ENCODE measurements at regions not wholly inside any gene's neighbourhood (a gene's known extent, or its start where the extent isn't known, plus 50 kb on each side); places are given as distances from the start of the nearest gene placed in this dataset.

GRCh38 chr7:18194616-18195015 is 167.0 kb upstream of the PRPS1L1 start:
- no peak overlapping the region for H3K27ac ChIP-seq (ENCODE audit: extremely low read depth, low read depth, low read length)
- no peaks in the 10 kb centered on the region for H3K4me1 ChIP-seq (ENCODE audit: control insufficient read depth, insufficient read depth, low read length)
- POLR2A ChIA-PET: no interaction called here
- H3K4me3 ChIP-seq (ENCODE audit: low read depth, low read length): no peak overlapping the region
- TF ChIP-seq ZNF354C (tag by site-specific recombination; IDR thresholded peaks at IDR 0.05; ENCODE audit: borderline replicate concordance, low read depth): no peak
- TF ChIP-seq ZSCAN18 (tag by site-specific recombination; IDR thresholded peaks at IDR 0.05): no peak
- no peak for TF ChIP-seq SALL2 (tag by site-specific recombination; IDR thresholded peaks at IDR 0.05; ENCODE audit: borderline replicate concordance)
- no peak for TF ChIP-seq OVOL3 (tag by site-specific recombination; IDR thresholded peaks at IDR 0.05)
- no peak for TF ChIP-seq ZBTB6 (tag by site-specific recombination; IDR thresholded peaks at IDR 0.05)
- no peak for TF ChIP-seq ZNF658 (tag by site-specific recombination; IDR thresholded peaks at IDR 0.05)
- no peak for TF ChIP-seq ZNF792 (tag by site-specific recombination; IDR thresholded peaks at IDR 0.05)
- no peak for TF ChIP-seq ZNF639 (tag by site-specific recombination; IDR thresholded peaks at IDR 0.05)
- TF ChIP-seq, protein P1, sequence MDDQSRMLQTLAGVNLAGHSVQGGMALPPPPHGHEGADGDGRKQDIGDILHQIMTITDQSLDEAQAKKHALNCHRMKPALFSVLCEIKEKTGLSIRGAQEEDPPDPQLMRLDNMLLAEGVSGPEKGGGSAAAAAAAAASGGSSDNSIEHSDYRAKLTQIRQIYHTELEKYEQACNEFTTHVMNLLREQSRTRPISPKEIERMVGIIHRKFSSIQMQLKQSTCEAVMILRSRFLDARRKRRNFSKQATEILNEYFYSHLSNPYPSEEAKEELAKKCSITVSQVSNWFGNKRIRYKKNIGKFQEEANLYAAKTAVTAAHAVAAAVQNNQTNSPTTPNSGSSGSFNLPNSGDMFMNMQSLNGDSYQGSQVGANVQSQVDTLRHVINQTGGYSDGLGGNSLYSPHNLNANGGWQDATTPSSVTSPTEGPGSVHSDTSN (CRISPR knock-in tag; IDR thresholded peaks at IDR 0.05): no peak
- no peak for TF ChIP-seq ZNF274 (IDR thresholded peaks at IDR 0.05; ENCODE audit: low read length)
- no peak for TF ChIP-seq ZNF274 (tag by site-specific recombination; IDR thresholded peaks at IDR 0.05; ENCODE audit: borderline replicate concordance)
- TF ChIP-seq ZBTB49 (tag by site-specific recombination; IDR thresholded peaks at IDR 0.05; ENCODE audit: low read depth): no peak
- TF ChIP-seq ZNF426 (tag by site-specific recombination; IDR thresholded peaks at IDR 0.05): no peak
- TF ChIP-seq, protein P2, sequence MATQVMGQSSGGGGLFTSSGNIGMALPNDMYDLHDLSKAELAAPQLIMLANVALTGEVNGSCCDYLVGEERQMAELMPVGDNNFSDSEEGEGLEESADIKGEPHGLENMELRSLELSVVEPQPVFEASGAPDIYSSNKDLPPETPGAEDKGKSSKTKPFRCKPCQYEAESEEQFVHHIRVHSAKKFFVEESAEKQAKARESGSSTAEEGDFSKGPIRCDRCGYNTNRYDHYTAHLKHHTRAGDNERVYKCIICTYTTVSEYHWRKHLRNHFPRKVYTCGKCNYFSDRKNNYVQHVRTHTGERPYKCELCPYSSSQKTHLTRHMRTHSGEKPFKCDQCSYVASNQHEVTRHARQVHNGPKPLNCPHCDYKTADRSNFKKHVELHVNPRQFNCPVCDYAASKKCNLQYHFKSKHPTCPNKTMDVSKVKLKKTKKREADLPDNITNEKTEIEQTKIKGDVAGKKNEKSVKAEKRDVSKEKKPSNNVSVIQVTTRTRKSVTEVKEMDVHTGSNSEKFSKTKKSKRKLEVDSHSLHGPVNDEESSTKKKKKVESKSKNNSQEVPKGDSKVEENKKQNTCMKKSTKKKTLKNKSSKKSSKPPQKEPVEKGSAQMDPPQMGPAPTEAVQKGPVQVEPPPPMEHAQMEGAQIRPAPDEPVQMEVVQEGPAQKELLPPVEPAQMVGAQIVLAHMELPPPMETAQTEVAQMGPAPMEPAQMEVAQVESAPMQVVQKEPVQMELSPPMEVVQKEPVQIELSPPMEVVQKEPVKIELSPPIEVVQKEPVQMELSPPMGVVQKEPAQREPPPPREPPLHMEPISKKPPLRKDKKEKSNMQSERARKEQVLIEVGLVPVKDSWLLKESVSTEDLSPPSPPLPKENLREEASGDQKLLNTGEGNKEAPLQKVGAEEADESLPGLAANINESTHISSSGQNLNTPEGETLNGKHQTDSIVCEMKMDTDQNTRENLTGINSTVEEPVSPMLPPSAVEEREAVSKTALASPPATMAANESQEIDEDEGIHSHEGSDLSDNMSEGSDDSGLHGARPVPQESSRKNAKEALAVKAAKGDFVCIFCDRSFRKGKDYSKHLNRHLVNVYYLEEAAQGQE (tag by site-specific recombination; IDR thresholded peaks at IDR 0.05): no peak
- TF ChIP-seq ZNF132 (tag by site-specific recombination; IDR thresholded peaks at IDR 0.05; ENCODE audit: borderline replicate concordance): no peak
- no peak for TF ChIP-seq ZNF704 (tag by site-specific recombination; IDR thresholded peaks at IDR 0.05)
- no peak for TF ChIP-seq ZNF112 (tag by site-specific recombination; IDR thresholded peaks at IDR 0.05)
- no peaks in the 10 kb centered on the region for H3K36me3 ChIP-seq (ENCODE audit: control insufficient read depth in 2 of 2, insufficient read depth in 1 of 2, low read length in 2 of 2)
- H3K9me3 ChIP-seq (ENCODE audit: control insufficient read depth, insufficient read depth, low read depth, low read length): no peaks in the 10 kb centered on the region
- CTCF ChIA-PET: no interaction called here
